ENCODE measurements at regions not wholly inside any gene's neighbourhood (a gene's known extent, or its start where the extent isn't known, plus 50 kb on each side); places are given as distances from the start of the nearest gene placed in this dataset.

DNA sequence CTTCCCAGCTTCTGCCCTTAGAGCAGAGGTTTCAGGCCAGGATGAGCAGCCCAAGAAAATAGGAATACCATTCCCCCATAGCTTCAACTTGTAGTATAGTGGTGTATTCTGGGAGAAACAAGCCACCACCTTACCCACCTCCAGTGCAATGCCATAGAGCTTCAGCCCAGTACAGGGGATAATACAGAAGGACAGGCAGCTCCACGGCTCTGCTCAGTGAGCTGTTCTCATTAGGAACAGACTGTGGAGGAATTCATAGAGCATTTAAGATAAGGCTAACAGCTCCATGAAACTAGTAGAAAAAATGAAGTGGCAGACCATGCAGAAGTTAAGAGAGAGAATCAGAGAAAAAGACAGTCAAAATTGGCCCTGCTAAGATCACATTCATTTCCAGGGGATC, 294.7 kb upstream of the POGK start:
- no peaks in the 10 kb centered on the region for H3K9me3 ChIP-seq (replicated peaks; ENCODE audit: control insufficient read depth, low read depth, low read length)
- WGBS (ENCODE audit: insufficient coverage): no CpG with 5 or more reads among the region's 1 CpG
- H3K27ac ChIP-seq (ENCODE audit: low read length): no peak overlapping the region
- DNase-seq: no peak
- H3K4me3 ChIP-seq (ENCODE audit: low read length): no peak overlapping the region
- H3K36me3 ChIP-seq (ENCODE audit: control insufficient read depth, insufficient read depth, low read length): no peaks in the 10 kb centered on the region
- H3K4me1 ChIP-seq (ENCODE audit: control insufficient read depth, insufficient read depth, low read length): no peaks in the 10 kb centered on the region
- H3K27me3 ChIP-seq (ENCODE audit: control insufficient read depth, insufficient read depth, low read length): no peaks in the 10 kb centered on the region

DNA sequence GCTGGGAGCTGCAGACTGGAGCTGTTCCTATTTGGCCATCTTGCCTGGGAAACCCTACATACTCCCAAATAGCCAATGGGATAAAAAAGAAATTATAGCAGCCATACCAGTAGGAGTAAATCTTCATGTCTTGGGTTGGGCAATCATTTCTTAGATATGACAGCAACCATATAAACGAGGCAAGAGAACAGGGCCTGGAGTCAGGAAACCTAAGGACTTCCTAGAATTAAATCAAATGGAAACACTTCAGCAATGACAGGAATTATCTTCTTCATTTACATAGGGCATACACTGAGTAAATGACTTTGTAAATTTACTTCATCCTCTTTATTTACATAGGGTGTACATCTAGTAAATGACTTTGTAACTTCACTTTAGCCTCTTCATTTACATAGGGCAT, 286.6 kb upstream of the POGK start:
- H3K27me3 ChIP-seq (ENCODE audit: control insufficient read depth, insufficient read depth, low read length): no peaks in the 10 kb centered on the region
- H3K27ac ChIP-seq (ENCODE audit: low read length): no peak overlapping the region
- H3K4me1 ChIP-seq (ENCODE audit: control insufficient read depth, insufficient read depth, low read length): no peaks in the 10 kb centered on the region
- WGBS (ENCODE audit: insufficient coverage): no CpG with 5 or more reads among the region's 1 CpG
- DNase-seq: no peak
- H3K9me3 ChIP-seq (replicated peaks; ENCODE audit: control insufficient read depth, low read depth, low read length): no peaks in the 10 kb centered on the region
- H3K36me3 ChIP-seq (ENCODE audit: control insufficient read depth, insufficient read depth, low read length): no peaks in the 10 kb centered on the region
- no peak overlapping the region for H3K4me3 ChIP-seq (ENCODE audit: low read length)

DNA sequence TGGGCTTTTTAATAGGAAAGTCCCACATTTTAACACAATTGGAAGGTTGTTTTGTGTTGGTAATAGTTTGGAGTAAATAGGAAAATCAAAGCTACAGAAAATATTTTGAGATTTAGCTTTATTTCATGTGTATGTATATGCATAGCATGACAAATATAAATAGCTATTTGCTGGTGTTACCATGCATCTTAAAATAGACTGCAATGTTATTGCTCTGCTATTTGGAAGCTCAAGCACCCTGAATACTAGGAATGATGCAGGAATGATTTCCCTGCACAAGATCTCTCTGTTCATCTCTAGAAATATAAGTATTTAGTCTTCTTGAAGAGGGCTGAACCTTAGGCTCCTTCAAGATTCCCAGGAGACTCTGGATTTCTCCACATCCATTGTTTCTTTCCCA, 268.3 kb upstream of the POGK start:
- no peaks in the 10 kb centered on the region for H3K9me3 ChIP-seq (replicated peaks; ENCODE audit: control insufficient read depth, low read depth, low read length)
- no peak overlapping the region for H3K4me3 ChIP-seq (ENCODE audit: low read length)
- no peaks in the 10 kb centered on the region for H3K36me3 ChIP-seq (ENCODE audit: control insufficient read depth, insufficient read depth, low read length)
- H3K27me3 ChIP-seq (ENCODE audit: control insufficient read depth, insufficient read depth, low read length): no peaks in the 10 kb centered on the region
- H3K4me1 ChIP-seq (ENCODE audit: control insufficient read depth, insufficient read depth, low read length): no peaks in the 10 kb centered on the region
- DNase-seq: no peak
- no peak overlapping the region for H3K27ac ChIP-seq (ENCODE audit: low read length)

DNA sequence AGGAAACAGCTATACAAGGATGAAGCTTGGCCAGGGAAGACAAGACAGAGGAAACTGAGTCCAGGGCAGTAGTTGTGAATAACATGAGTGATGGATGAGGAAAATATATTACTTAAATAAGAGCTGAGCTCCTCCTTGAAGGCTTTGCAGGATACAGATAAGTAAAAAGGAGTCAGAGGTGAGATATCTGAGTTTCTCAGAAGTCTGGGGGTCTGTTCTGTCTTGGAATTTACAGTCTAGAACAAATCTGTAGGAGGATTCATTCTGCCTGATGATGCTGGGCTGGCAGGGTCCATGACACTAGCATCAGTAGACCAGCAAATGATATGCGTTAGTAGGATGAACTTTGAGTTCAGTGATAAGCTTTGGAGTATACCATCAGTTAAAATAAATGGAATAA, 266.1 kb upstream of the POGK start:
- no peaks in the 10 kb centered on the region for H3K9me3 ChIP-seq (replicated peaks; ENCODE audit: control insufficient read depth, low read depth, low read length)
- no peaks in the 10 kb centered on the region for H3K27me3 ChIP-seq (ENCODE audit: control insufficient read depth, insufficient read depth, low read length)
- no peak overlapping the region for H3K4me3 ChIP-seq (ENCODE audit: low read length)
- no peak for DNase-seq
- WGBS (ENCODE audit: insufficient coverage): no CpG with 5 or more reads among the region's 1 CpG
- H3K36me3 ChIP-seq (ENCODE audit: control insufficient read depth, insufficient read depth, low read length): no peaks in the 10 kb centered on the region
- H3K4me1 ChIP-seq (ENCODE audit: control insufficient read depth, insufficient read depth, low read length): no peaks in the 10 kb centered on the region
- H3K27ac ChIP-seq (ENCODE audit: low read length): no peak overlapping the region

DNA sequence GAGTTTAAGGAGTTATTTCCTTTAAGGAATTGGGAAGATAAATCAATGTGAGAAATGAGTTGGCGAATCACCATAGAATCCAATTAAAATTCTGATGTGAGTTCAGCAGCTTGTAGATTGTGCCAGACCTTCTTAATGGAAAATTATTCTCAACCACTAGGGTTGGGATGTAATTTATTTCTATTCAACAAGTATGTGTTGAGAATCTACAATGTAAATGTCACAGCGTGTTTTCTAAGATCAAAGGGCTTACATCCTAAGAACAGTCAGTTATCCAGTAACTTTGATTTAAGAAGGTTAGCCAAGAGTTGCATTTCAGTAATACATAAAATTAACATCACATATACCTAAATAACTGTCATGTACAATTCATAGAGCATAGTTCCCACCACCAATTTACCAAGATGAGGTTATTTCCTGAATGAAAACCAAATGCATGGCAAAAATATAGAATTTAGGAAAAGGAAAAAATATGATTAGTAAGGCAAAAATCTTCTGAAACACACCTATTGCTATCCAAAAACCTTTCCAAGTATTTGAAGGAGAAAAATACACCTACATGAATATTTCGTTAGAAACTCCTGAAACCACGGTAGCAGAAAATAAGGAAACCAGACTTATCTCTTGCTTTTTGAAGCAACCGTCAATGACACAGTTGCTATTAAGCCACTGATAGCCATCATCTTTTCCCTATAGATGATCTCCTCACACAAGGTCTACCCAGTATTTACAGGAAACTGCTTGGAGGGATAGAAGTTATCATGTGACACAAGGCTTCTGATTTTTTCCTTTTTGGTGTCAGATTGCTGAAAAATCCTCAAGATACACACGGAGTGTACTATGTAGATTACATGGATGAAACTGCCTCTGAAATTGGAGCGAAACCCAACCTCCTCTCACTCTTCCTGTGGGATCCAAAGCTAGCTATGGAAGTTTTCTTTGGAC, 259.4 kb upstream of the POGK start:
- H3K4me3 ChIP-seq (ENCODE audit: low read length): no peak overlapping the region
- H3K9me3 ChIP-seq (replicated peaks; ENCODE audit: control insufficient read depth, low read depth, low read length): no peaks in the 10 kb centered on the region
- no peak overlapping the region for H3K27ac ChIP-seq (ENCODE audit: low read length)
- H3K4me1 ChIP-seq (ENCODE audit: control insufficient read depth, insufficient read depth, low read length): no peaks in the 10 kb centered on the region
- no CpG with 5 or more reads among the region's 7 CpGs for WGBS (ENCODE audit: insufficient coverage)
- no peaks in the 10 kb centered on the region for H3K27me3 ChIP-seq (ENCODE audit: control insufficient read depth, insufficient read depth, low read length)
- no peak for DNase-seq
- no peaks in the 10 kb centered on the region for H3K36me3 ChIP-seq (ENCODE audit: control insufficient read depth, insufficient read depth, low read length)

DNA sequence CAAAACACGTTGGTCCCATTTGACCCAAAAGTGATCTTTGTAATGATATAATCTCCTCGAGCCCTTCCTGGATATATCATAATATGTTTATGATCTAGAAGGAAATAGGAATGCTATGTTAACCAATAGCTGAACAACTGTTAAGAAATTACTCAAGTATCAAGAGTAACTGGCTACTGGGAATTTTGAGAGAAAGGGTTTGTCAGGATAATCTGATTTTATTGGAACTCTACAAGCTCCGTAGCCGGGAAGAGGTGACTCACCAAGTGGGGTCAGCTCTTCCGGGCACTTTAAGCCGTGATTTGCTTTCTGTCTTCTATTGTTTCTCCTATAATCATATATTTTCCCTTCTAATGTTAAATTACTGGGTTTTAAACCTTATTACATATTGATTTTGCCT, 250.5 kb upstream of the POGK start:
- no peaks in the 10 kb centered on the region for H3K9me3 ChIP-seq (replicated peaks; ENCODE audit: control insufficient read depth, low read depth, low read length)
- no peaks in the 10 kb centered on the region for H3K36me3 ChIP-seq (ENCODE audit: control insufficient read depth, insufficient read depth, low read length)
- H3K4me3 ChIP-seq (ENCODE audit: low read length): no peak overlapping the region
- WGBS (ENCODE audit: insufficient coverage): no CpG with 5 or more reads among the region's 6 CpGs
- no peaks in the 10 kb centered on the region for H3K4me1 ChIP-seq (ENCODE audit: control insufficient read depth, insufficient read depth, low read length)
- DNase-seq: no peak
- no peaks in the 10 kb centered on the region for H3K27me3 ChIP-seq (ENCODE audit: control insufficient read depth, insufficient read depth, low read length)
- H3K27ac ChIP-seq (ENCODE audit: low read length): no peak overlapping the region

DNA sequence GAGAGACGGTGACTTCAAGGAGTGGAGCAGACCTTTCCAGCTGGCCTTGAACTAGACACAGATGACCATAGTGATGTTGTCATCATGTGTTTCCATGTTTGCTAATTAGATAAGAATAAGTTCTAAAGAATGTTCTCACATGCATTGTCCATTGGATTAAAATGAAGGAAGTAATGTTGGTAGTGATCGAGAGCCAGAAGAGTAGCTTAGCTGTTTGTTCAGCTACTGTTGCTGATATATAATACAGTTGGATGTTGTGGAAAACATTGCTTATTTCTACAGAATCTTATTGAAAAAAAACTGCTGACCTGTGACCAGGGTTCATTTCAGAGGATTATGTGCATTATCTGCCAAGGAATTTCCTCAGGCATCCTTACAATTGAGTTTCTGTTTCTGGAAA, 249.1 kb upstream of the POGK start:
- Histone ChIP-seq H3K27ac (ENCODE audit: low read length) (no peak overlapping the region), H3K9me3 (replicated peaks; ENCODE audit: control insufficient read depth, low read depth, low read length) (no peaks in the 10 kb centered on the region), H3K4me3 (ENCODE audit: low read length) (no peak overlapping the region), H3K36me3 (ENCODE audit: control insufficient read depth, insufficient read depth, low read length) (no peaks in the 10 kb centered on the region), H3K27me3 (ENCODE audit: control insufficient read depth, insufficient read depth, low read length) (no peaks in the 10 kb centered on the region), H3K4me1 (ENCODE audit: control insufficient read depth, insufficient read depth, low read length) (no peaks in the 10 kb centered on the region)
- WGBS (ENCODE audit: insufficient coverage): 100% methylated on average over 1 of the region's 2 CpGs
- DNase-seq: no peak

DNA sequence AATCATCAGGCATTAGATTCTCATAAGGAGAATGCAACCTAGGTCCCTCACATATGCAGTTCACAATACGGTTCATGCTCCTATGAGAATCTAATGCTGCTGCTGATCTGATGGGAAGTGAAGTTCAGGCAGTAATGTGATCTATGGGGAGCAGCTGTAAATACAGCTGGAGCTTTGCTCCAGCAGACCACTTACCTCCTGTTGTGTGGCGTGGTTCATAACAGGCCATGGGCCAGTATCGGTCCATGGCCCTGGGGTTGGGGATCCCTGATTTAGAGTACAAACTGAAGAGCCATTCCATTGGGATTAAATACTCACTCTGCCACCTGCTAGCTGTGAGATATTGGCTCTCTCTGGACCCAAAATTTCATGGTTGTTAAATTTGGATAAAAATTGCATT, 244.6 kb upstream of the POGK start:
- no peak overlapping the region for H3K27ac ChIP-seq (ENCODE audit: low read length)
- 72% methylated on average over 2 of the region's 3 CpGs for WGBS (ENCODE audit: insufficient coverage)
- no peaks in the 10 kb centered on the region for H3K4me1 ChIP-seq (ENCODE audit: control insufficient read depth, insufficient read depth, low read length)
- no peaks in the 10 kb centered on the region for H3K36me3 ChIP-seq (ENCODE audit: control insufficient read depth, insufficient read depth, low read length)
- H3K27me3 ChIP-seq (ENCODE audit: control insufficient read depth, insufficient read depth, low read length): no peaks in the 10 kb centered on the region
- no peak for DNase-seq
- H3K9me3 ChIP-seq (replicated peaks; ENCODE audit: control insufficient read depth, low read depth, low read length): no peaks in the 10 kb centered on the region
- H3K4me3 ChIP-seq (ENCODE audit: low read length): no peak overlapping the region

DNA sequence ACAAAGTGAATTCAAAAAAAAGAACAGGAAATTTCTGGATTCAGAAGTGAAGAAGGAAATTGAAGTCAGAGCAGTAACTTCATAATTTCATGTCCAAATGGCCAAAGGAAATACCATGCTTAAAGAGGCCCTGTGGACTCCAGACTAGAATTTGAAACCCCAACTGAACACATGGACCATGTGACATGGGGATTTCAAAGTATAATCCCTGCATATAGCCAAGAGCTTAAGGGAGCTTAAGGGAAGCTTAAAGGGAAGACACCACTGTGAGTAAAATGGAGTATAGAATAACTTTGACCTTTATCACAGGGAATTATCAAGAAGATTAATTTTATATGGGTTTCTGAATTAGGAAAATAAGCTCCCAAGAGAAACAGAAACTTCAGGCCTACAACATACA, 241.8 kb upstream of the POGK start:
- peak; percentile 2 for DNase-seq
- no peaks in the 10 kb centered on the region for H3K4me1 ChIP-seq (ENCODE audit: control insufficient read depth, insufficient read depth, low read length)
- H3K36me3 ChIP-seq (ENCODE audit: control insufficient read depth, insufficient read depth, low read length): no peaks in the 10 kb centered on the region
- no peak overlapping the region for H3K27ac ChIP-seq (ENCODE audit: low read length)
- no peak overlapping the region for H3K4me3 ChIP-seq (ENCODE audit: low read length)
- H3K9me3 ChIP-seq (replicated peaks; ENCODE audit: control insufficient read depth, low read depth, low read length): no peaks in the 10 kb centered on the region
- H3K27me3 ChIP-seq (ENCODE audit: control insufficient read depth, insufficient read depth, low read length): no peaks in the 10 kb centered on the region

DNA sequence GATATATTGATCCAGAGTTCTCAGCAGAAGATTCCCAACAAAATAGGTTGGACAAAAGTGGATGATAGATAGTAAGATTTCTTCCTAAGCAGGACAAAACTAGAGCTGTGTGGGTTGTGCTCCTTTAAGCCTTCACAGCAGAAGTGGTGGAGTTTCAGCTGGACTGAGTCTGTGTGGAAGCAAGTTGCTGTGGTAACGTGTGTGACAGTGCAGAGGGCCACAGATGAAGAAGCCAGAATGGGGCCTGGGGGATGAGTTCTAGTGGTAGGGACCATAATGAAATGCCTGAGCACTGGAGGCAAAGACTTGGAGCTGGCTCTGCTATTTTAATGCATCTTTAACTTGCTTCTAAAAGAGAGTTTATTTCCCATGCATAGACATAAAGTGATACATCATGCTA, 238.7 kb upstream of the POGK start:
- WGBS (ENCODE audit: insufficient coverage): 27% methylated on average over 1 of the region's 1 CpG
- H3K27ac ChIP-seq (ENCODE audit: low read length): no peak overlapping the region
- no peak for DNase-seq
- H3K4me1 ChIP-seq (ENCODE audit: control insufficient read depth, insufficient read depth, low read length): no peaks in the 10 kb centered on the region
- H3K4me3 ChIP-seq (ENCODE audit: low read length): no peak overlapping the region
- no peaks in the 10 kb centered on the region for H3K27me3 ChIP-seq (ENCODE audit: control insufficient read depth, insufficient read depth, low read length)
- H3K9me3 ChIP-seq (replicated peaks; ENCODE audit: control insufficient read depth, low read depth, low read length): no peaks in the 10 kb centered on the region
- H3K36me3 ChIP-seq (ENCODE audit: control insufficient read depth, insufficient read depth, low read length): no peaks in the 10 kb centered on the region

Measured in muscle of leg (tissue), 3 donors.